Adrenal gland (tissue), 5 donors: ENCODE measurements at regions not wholly inside any gene's neighbourhood (a gene's known extent, or its start where the extent isn't known, plus 50 kb on each side); places are given as distances from the start of the nearest gene placed in this dataset.

Source experiments
- POLR2A ChIP-seq, 2 donors: fragments of 450-650 bp; IDR thresholded peaks; one replicate each; pipeline ENCODE4 v1.6.1; 2017; ENCODE audit warnings: antibody characterized with exemption in 2 of 2, mild to moderate bottlenecking in 2 of 2, moderate library complexity in 1 of 2
- TF ChIP-seq, protein P1 (sequence below), 6 experiments: fragments of 450-650 bp in 4 of 6; fragments of 200-600 bp in 2 of 6; sonication (generic) in 1 of 6; IDR thresholded peaks; 1 replicate in 5 of 6; 2 replicates in 1 of 6; pipeline versions ENCODE4 v1.5.1 to v1.8.0; 2016 to 2021; ENCODE audit warnings: antibody characterized with exemption in 6 of 6, mild to moderate bottlenecking in 2 of 6, moderate library complexity in 1 of 6
- donor health status: DM: no; HTN: no; CAD: no.

DNA sequence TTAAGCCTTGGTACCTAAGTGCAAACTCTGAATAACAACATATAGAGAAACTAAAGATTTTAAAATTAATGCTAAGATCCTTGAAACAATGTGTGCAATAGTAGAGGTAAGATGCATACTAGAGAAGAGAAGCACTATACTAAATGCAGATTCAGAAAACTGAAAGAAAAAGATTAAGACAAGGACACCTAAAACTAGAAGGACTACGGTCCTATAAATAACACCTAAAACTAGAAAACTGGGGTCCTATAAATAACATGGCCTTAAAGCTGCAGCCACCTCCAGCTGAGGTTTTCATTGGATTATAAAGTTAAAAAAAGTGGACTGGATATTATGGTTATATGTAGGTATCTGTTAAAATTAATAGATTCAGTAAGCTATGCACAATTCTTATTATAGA, 320.9 kb downstream of the IPMK start:
- TF ChIP-seq, protein P1, sequence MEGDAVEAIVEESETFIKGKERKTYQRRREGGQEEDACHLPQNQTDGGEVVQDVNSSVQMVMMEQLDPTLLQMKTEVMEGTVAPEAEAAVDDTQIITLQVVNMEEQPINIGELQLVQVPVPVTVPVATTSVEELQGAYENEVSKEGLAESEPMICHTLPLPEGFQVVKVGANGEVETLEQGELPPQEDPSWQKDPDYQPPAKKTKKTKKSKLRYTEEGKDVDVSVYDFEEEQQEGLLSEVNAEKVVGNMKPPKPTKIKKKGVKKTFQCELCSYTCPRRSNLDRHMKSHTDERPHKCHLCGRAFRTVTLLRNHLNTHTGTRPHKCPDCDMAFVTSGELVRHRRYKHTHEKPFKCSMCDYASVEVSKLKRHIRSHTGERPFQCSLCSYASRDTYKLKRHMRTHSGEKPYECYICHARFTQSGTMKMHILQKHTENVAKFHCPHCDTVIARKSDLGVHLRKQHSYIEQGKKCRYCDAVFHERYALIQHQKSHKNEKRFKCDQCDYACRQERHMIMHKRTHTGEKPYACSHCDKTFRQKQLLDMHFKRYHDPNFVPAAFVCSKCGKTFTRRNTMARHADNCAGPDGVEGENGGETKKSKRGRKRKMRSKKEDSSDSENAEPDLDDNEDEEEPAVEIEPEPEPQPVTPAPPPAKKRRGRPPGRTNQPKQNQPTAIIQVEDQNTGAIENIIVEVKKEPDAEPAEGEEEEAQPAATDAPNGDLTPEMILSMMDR (IDR thresholded peaks at IDR 0.05): no peak
- no peak for TF ChIP-seq POLR2A (IDR thresholded peaks at IDR 0.05)
